ENCODE measurements at regions not wholly inside any gene's neighbourhood (a gene's known extent, or its start where the extent isn't known, plus 50 kb on each side); places are given as distances from the start of the nearest gene placed in this dataset.

DNA sequence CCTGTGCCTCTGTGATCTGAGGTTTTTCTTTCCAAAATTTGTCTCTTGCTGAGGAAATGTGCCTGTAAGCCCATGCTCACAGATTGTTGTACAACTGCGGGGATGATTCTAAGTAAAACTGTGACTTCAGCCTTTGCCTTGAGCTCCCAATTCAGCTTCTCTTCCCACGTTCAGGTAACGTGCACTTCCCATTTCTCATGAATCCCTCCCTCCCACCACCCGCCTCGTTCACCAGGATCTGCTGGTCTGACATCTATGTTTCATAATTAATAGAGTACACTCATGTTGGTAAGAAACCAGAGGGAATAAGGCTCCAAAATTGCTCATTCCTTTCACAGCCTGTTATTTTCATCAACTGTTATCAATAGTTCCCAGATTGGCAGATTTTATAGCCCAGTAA lies 332.6 kb upstream of the TPK1 start:
- no peak for FAIRE-seq
- H3K9ac ChIP-seq (replicated peaks in 1 of 4; ENCODE audit: extremely low read depth in 1 of 4, low read depth in 3 of 4, low read length in 3 of 4): no peak overlapping the region
- no peak overlapping the region for H3K4ac ChIP-seq (replicated peaks; ENCODE audit: insufficient read length, low read depth, low read length)

More for the DNA sequence above, 332.6 kb upstream of the TPK1 start:
- Histone ChIP-seq H2BK12ac (ENCODE audit: low read depth, low read length) (no peak overlapping the region), H2AFZ (ENCODE audit: low read length) (peak overlapping the region; percentile 90; the same call in 1 of the 2 replicates), H2BK20ac (ENCODE audit: low read length) (no peak overlapping the region), H3K23ac (ENCODE audit: insufficient read length) (no peak overlapping the region), H2BK15ac (ENCODE audit: low read length) (no peak overlapping the region), H4K5ac (ENCODE audit: insufficient read length, low read depth, low read length) (no peak overlapping the region), H4K91ac (replicated peaks; ENCODE audit: insufficient read length, low read length) (no peak overlapping the region), H3K4me1 (replicated peaks in 1 of 4; ENCODE audit: control insufficient read depth in 3 of 4, insufficient read depth in 4 of 4, low read length in 3 of 4) (no peaks in the 10 kb centered on the region), H3K9me3 (ENCODE audit: insufficient read depth in 2 of 2, low read depth in 1 of 2, low read length in 1 of 2) (0 out of 4 replicates have a peak, but pooled peaks cover 0 to 3% of the 10 kb centered on the region in 2 experiments), H3K79me1 (ENCODE audit: low read depth, low read length) (no peaks in the 10 kb centered on the region), H3K56ac (replicated peaks; ENCODE audit: insufficient read length, low read depth, low read length) (no peak overlapping the region), H3K23me2 (ENCODE audit: low read depth, low read length) (peaks cover 4% of the 10 kb centered on the region; the same call in 1 of the 2 replicates), H3K27ac (ENCODE audit: low read depth, low read length) (no peak overlapping the region), H2AK5ac (ENCODE audit: low read depth, low read length) (no peak overlapping the region), H3K14ac (ENCODE audit: insufficient read length) (no peak overlapping the region), H4K20me1 (replicated peaks in 1 of 2; ENCODE audit: control insufficient read depth in 1 of 2, insufficient read depth in 2 of 2, low read length in 2 of 2) (no peaks in the 10 kb centered on the region), H3K79me2 (ENCODE audit: control insufficient read depth in 1 of 2, insufficient read depth in 2 of 2, low read length in 2 of 2) (no peaks in the 10 kb centered on the region), H3K18ac (ENCODE audit: extremely low read depth, low read length) (no peak overlapping the region), H3K36me3 (ENCODE audit: control insufficient read depth in 2 of 4, insufficient read depth in 4 of 4, low read length in 3 of 4) (no peaks in the 10 kb centered on the region), H2BK120ac (replicated peaks; ENCODE audit: low read depth, low read length) (no peak overlapping the region), H3K27me3 (replicated peaks in 1 of 4; ENCODE audit: control insufficient read depth in 3 of 4, extremely low read depth in 1 of 4, insufficient read depth in 3 of 4, low read length in 3 of 4) (no peaks in the 10 kb centered on the region), H3K4me3 (ENCODE audit: extremely low read depth in 1 of 4, insufficient read depth in 2 of 4, low read depth in 3 of 4, low read length in 4 of 4) (no peak overlapping the region), H4K8ac (ENCODE audit: extremely low read depth, insufficient read depth, low read length) (no peak overlapping the region), H3K4me2 (ENCODE audit: insufficient read depth in 1 of 2, low read depth in 2 of 2, low read length in 2 of 2) (no peak overlapping the region), H2BK5ac (ENCODE audit: low read depth, low read length) (no peak overlapping the region)
- DNase-seq (ENCODE audit: low read depth in 1 of 2, low spot score in 2 of 2): no peak
- ChIA-PET CTCF (ENCODE audit: partially characterized antibody) (interaction anchor here (0.8 to 1.1 kb wide), 2 partner anchors 17 to 680 kb away, joined by 3 read pairs; no protein-coding TSS in a partner anchor), POLR2A (ENCODE audit: partially characterized antibody) (no interaction called here)
- no peak for TF ChIP-seq RFX5 (IDR thresholded peaks at IDR 0.05; ENCODE audit: borderline replicate concordance, low read depth, low read length)
- TF ChIP-seq KDM1A (IDR thresholded peaks at IDR 0.05; ENCODE audit: borderline replicate concordance, low read length): no peak
- TF ChIP-seq, protein P1, sequence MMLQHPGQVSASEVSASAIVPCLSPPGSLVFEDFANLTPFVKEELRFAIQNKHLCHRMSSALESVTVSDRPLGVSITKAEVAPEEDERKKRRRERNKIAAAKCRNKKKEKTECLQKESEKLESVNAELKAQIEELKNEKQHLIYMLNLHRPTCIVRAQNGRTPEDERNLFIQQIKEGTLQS (IDR thresholded peaks at IDR 0.05; ENCODE audit: insufficient read depth, low read depth, low read length): no peak
- no peak for TF ChIP-seq JUND (IDR thresholded peaks at IDR 0.05; ENCODE audit: low read length)
- TF ChIP-seq CTCF (IDR thresholded peaks at IDR 0.05; ENCODE audit: control extremely low read depth in 1 of 3, insufficient read depth in 1 of 3, low read depth in 1 of 3, low read length in 3 of 3): no peak
- no peak for TF ChIP-seq CBX5 (IDR thresholded peaks at IDR 0.05; ENCODE audit: low read depth, low read length)
- TF ChIP-seq USF2 (IDR thresholded peaks at IDR 0.05; ENCODE audit: low read length): no peak
- no peak for TF ChIP-seq NRF1 (IDR thresholded peaks at IDR 0.05; ENCODE audit: low read depth, low read length)
- no peak for TF ChIP-seq YY1 (IDR thresholded peaks at IDR 0.05; ENCODE audit: low read depth, low read length)
- TF ChIP-seq SP2 (IDR thresholded peaks at IDR 0.05; ENCODE audit: low read length): no peak
- WGBS, 2 experiments (ENCODE audit: extremely low coverage in 1 of 2, insufficient coverage in 1 of 2, insufficient read length in 1 of 2, insufficient replicate concordance in 2 of 2, low coverage in 1 of 2, low lambda C conversion rate in 2 of 2, missing lambda C conversion rate in 1 of 2): 92% methylated on average over 5 of the region's 5 CpGs; no CpG with 5 or more reads in 1 of the 2 experiments
